Activated CD8-positive, alpha-beta memory T cell treated with anti-CD3 and anti-CD28 coated beads for 1 hour (primary cell): ENCODE measurements at regions not wholly inside any gene's neighbourhood (a gene's known extent, or its start where the extent isn't known, plus 50 kb on each side); places are given as distances from the start of the nearest gene placed in this dataset.
"Not testable (repeated sequence)": the region's sequence is repeated elsewhere in the genome, so short reads cannot be mapped to it uniquely, and the experiment has no call there.

ENCODE experiments used
- DNase-seq, 2 donors: peaks; one replicate each; pipeline ENCODE4 v3.0.0-alpha.2; 2020; ENCODE audit warnings: low read depth in 1 of 2; ENCODE audit errors: extremely low read depth in 1 of 2

- no peak for DNase-seq
Observed at GRCh38 chr4:18635531-18635930, 614.0 kb upstream of the LCORL start.

- no peak for DNase-seq
Observed at GRCh38 chr4:18631586-18631985, 610.0 kb upstream of the LCORL start.

- no peak for DNase-seq
Observed at GRCh38 chr4:18630218-18631110, 608.9 kb upstream of the LCORL start.

GRCh38 chr4:18627447-18628005, 606.0 kb upstream of the LCORL start:
- no peak for DNase-seq

- DNase-seq, result no peak
Observed at GRCh38 chr4:18626996-18627395, 605.4 kb upstream of the LCORL start.

GRCh38 chr4:18626366-18626765, 604.8 kb upstream of the LCORL start:
- DNase-seq, result no peak

- no peak for DNase-seq
Observed at GRCh38 chr4:18621186-18621585, 599.6 kb upstream of the LCORL start.

GRCh38 chr4:18616720-18617119, 595.2 kb upstream of the LCORL start:
- no peak for DNase-seq

GRCh38 chr4:18611026-18611425, 589.5 kb upstream of the LCORL start:
- no peak for DNase-seq

- no peak for DNase-seq
Observed at GRCh38 chr4:18608908-18609533, 587.5 kb upstream of the LCORL start.

- DNase-seq, result not testable (repeated sequence)
Observed at GRCh38 chr4:18602610-18603009, 581.1 kb upstream of the LCORL start.

GRCh38 chr4:18593297-18594002, 571.9 kb upstream of the LCORL start:
- no peak for DNase-seq

- DNase-seq, result no peak
Observed at GRCh38 chr4:18582841-18583240, 561.3 kb upstream of the LCORL start.

- DNase-seq, result no peak
Observed at GRCh38 chr4:18578307-18578706, 556.8 kb upstream of the LCORL start.

GRCh38 chr4:18572481-18572880, 550.9 kb upstream of the LCORL start:
- DNase-seq, result no peak

- DNase-seq, result no peak
Observed at GRCh38 chr4:18571301-18571761, 549.8 kb upstream of the LCORL start.

- no peak for DNase-seq
Observed at GRCh38 chr4:18570370-18570769, 548.8 kb upstream of the LCORL start.

GRCh38 chr4:18568600-18568999, 547.0 kb upstream of the LCORL start:
- DNase-seq, result no peak

- DNase-seq, result no peak
Observed at GRCh38 chr4:18566970-18567799, 545.6 kb upstream of the LCORL start.

GRCh38 chr4:18559492-18559891, 537.9 kb upstream of the LCORL start:
- no peak for DNase-seq
